ENCODE measurements at regions not wholly inside any gene's neighbourhood (a gene's known extent, or its start where the extent isn't known, plus 50 kb on each side); places are given as distances from the start of the nearest gene placed in this dataset.

DNA sequence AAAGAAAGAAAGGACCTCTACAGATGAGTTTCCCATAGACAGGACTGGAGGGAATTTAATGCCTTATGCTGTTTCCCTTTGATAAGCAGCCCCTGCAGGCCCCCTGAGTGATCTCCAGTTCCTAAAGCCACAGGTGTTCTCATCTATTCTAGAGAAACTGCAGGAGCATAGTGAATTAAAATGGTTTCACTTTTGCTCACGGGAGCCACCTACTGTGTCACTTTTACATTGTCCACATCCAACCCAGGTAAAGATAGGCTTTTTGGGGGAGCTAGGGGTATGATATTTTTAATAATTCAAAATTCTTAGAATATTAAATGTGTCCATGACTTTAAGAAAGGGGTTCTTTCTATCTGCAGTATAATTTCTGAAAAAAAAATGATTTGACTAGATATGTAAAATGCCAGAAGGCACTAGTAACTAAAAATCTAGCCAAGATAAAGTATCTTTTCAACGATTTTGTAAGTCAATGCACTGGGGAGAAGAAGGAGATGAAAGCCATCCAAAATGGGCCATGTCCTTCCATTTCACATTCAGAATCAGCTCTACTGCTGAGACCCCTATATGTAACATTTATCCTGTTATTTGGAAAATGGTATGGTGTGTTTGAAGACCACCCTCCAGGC is 267.3 kb upstream of the DUSP10 start:
- Histone ChIP-seq H3K27me3 (ENCODE audit: insufficient read depth, low read length, poor library complexity) (no peaks in the 10 kb centered on the region), H3K4me1 (ENCODE audit: insufficient read depth, low read length) (peaks cover 5% of the 10 kb centered on the region), H3K4me3 (ENCODE audit: low read depth in 1 of 2, low read length in 2 of 2) (no peak overlapping the region), H2AFZ (ENCODE audit: low read depth, low read length) (no peak overlapping the region), H3K79me2 (ENCODE audit: insufficient read depth, low read length) (no peaks in the 10 kb centered on the region), H3K9ac (ENCODE audit: low read depth, low read length) (no peak overlapping the region), H3K4me2 (ENCODE audit: insufficient read depth, low read length) (no peak overlapping the region), H3K36me3 (ENCODE audit: insufficient read depth, low read length) (no peaks in the 10 kb centered on the region), H3K9me3 (ENCODE audit: insufficient read depth, low read length, severe bottlenecking) (no peaks in the 10 kb centered on the region), H3K27ac (ENCODE audit: low read length) (no peak overlapping the region), H4K20me1 (ENCODE audit: insufficient read depth, low read length) (no peaks in the 10 kb centered on the region)
- TF ChIP-seq, protein P1, sequence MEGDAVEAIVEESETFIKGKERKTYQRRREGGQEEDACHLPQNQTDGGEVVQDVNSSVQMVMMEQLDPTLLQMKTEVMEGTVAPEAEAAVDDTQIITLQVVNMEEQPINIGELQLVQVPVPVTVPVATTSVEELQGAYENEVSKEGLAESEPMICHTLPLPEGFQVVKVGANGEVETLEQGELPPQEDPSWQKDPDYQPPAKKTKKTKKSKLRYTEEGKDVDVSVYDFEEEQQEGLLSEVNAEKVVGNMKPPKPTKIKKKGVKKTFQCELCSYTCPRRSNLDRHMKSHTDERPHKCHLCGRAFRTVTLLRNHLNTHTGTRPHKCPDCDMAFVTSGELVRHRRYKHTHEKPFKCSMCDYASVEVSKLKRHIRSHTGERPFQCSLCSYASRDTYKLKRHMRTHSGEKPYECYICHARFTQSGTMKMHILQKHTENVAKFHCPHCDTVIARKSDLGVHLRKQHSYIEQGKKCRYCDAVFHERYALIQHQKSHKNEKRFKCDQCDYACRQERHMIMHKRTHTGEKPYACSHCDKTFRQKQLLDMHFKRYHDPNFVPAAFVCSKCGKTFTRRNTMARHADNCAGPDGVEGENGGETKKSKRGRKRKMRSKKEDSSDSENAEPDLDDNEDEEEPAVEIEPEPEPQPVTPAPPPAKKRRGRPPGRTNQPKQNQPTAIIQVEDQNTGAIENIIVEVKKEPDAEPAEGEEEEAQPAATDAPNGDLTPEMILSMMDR (IDR thresholded peaks at IDR 0.05; ENCODE audit: borderline replicate concordance, extremely low read depth, low read length, poor library complexity, severe bottlenecking), result peak; percentile 66
- no peak for TF ChIP-seq EZH2 (IDR thresholded peaks at IDR 0.05; ENCODE audit: borderline replicate concordance, low read depth, low read length, severe bottlenecking)
- peak; percentile 54 for DNase-seq
- ATAC-seq (ENCODE audit: insufficient read depth, low read depth), result peak; percentile 94

GRCh38 chr1:222006715-222007114 is 264.8 kb upstream of the DUSP10 start:
- TF ChIP-seq, protein P1 (IDR thresholded peaks at IDR 0.05; ENCODE audit: borderline replicate concordance, extremely low read depth, low read length, poor library complexity, severe bottlenecking), result no peak
- TF ChIP-seq EZH2 (IDR thresholded peaks at IDR 0.05; ENCODE audit: borderline replicate concordance, low read depth, low read length, severe bottlenecking), result no peak
- no peaks in the 10 kb centered on the region for H3K27me3 ChIP-seq (ENCODE audit: insufficient read depth, low read length, poor library complexity)
- no peak overlapping the region for H3K4me3 ChIP-seq (ENCODE audit: low read depth in 1 of 2, low read length in 2 of 2)
- no peak overlapping the region for H3K9ac ChIP-seq (ENCODE audit: low read depth, low read length)
- ATAC-seq (ENCODE audit: insufficient read depth, low read depth), result no peak
- no peaks in the 10 kb centered on the region for H3K36me3 ChIP-seq (ENCODE audit: insufficient read depth, low read length)
- no peak overlapping the region for H2AFZ ChIP-seq (ENCODE audit: low read depth, low read length)
- no peaks in the 10 kb centered on the region for H4K20me1 ChIP-seq (ENCODE audit: insufficient read depth, low read length)
- H3K27ac ChIP-seq (ENCODE audit: low read length), result no peak overlapping the region
- peaks cover 5% of the 10 kb centered on the region for H3K4me1 ChIP-seq (ENCODE audit: insufficient read depth, low read length)
- H3K4me2 ChIP-seq (ENCODE audit: insufficient read depth, low read length), result no peak overlapping the region
- H3K9me3 ChIP-seq (ENCODE audit: insufficient read depth, low read length, severe bottlenecking), result no peaks in the 10 kb centered on the region
- no peak for DNase-seq
- no peaks in the 10 kb centered on the region for H3K79me2 ChIP-seq (ENCODE audit: insufficient read depth, low read length)

DNA sequence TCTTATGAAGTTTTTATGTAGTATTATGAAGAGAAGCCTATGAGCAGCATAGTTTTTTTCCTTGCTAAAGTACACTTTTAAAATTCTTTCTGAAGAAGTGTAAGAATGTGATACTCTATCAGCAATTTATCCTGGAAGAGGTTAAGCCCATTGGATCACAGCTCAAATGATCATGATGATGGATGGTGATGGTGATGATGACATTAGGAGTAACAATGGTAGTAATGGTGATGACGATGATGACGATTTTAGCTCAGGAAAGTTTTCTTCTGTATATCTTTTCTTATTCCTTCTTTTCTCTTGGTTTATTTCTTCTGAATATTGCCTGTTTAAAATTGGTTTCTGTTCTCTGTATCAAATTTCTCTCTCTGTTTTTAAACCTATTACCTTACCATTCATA is 262.9 kb upstream of the DUSP10 start:
- ATAC-seq (ENCODE audit: insufficient read depth, low read depth) (no peak), DNase-seq (no peak)
- no peak overlapping the region for H3K9ac ChIP-seq (ENCODE audit: low read depth, low read length)
- no peak overlapping the region for H3K27ac ChIP-seq (ENCODE audit: low read length)
- H3K79me2 ChIP-seq (ENCODE audit: insufficient read depth, low read length), result no peaks in the 10 kb centered on the region
- H3K4me3 ChIP-seq (ENCODE audit: low read depth in 1 of 2, low read length in 2 of 2), result no peak overlapping the region
- no peaks in the 10 kb centered on the region for H4K20me1 ChIP-seq (ENCODE audit: insufficient read depth, low read length)
- peaks cover 5% of the 10 kb centered on the region for H3K4me1 ChIP-seq (ENCODE audit: insufficient read depth, low read length)
- no peaks in the 10 kb centered on the region for H3K27me3 ChIP-seq (ENCODE audit: insufficient read depth, low read length, poor library complexity)
- TF ChIP-seq, protein P1 (IDR thresholded peaks at IDR 0.05; ENCODE audit: borderline replicate concordance, extremely low read depth, low read length, poor library complexity, severe bottlenecking), result no peak
- no peak for TF ChIP-seq EZH2 (IDR thresholded peaks at IDR 0.05; ENCODE audit: borderline replicate concordance, low read depth, low read length, severe bottlenecking)
- no peaks in the 10 kb centered on the region for H3K36me3 ChIP-seq (ENCODE audit: insufficient read depth, low read length)
- H3K4me2 ChIP-seq (ENCODE audit: insufficient read depth, low read length), result no peak overlapping the region
- no peak overlapping the region for H2AFZ ChIP-seq (ENCODE audit: low read depth, low read length)
- H3K9me3 ChIP-seq (ENCODE audit: insufficient read depth, low read length, severe bottlenecking), result no peaks in the 10 kb centered on the region

All from DND-41 (cell line).